ENCODE measurements at regions not wholly inside any gene's neighbourhood (a gene's known extent, or its start where the extent isn't known, plus 50 kb on each side); places are given as distances from the start of the nearest gene placed in this dataset.

DNA sequence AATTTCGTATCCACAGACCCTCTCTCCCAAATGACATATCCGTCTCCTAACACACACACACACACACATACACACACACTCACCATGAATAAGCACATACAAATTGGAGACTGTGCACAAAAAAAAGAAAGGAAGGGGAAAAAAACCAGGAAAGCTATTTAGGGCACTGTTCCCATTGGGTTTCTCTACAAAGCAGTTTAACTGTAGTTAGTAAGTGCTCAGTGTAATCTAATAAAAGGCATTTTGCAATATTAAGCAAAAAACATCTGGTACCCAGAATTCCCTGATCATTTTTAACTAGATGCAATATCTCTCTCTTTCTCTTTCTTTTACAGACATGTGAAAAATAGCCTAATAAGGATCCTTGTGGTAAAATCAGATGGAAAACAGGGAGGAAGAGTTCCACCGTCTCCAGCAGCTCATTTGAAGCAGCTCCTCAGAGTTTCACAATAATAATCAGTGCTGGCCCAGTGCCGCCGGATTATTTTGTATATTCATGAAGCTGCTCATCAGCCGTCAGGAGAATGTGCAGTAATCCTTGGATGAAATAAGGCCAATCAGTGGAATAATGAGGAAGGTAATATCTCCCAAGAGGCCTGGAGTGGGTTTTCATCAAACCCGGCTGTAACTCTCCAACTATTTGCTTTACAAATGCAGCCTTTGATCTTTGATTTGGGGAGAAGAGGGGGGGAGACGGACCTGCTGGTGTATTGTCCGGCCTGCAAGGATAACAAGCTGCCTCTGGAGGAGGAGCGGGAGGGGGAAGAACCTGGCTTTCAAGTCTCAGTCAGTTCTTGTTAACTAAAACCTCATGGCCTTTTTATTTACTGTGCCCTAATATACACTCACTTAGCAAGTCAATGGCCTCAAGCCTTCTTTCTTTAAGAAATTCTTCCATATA is 227.6 kb upstream of the SMIM21 start:
- no peak for DNase-seq

GRCh38 chr18:75654386-75654785 is 226.9 kb upstream of the SMIM21 start:
- DNase-seq, result no peak

DNA sequence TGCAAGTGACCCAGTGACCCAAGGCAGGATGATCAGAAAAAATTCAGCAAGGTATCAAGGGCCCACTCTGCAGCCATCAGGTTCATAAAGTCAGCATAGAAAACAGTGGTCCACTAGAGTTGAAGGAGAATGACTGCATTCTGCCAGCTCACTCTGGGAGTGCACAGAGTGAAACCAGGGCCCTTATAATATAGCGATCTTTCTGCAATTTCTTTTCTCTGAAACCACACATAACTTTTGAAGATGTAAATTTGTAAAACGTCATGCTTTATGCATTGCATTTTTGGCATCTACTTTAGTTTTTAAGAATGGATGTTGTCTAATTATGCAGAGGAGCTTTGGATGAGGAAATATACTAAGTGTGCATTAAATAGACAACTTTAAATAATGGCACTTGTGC is 225.0 kb upstream of the SMIM21 start:
- no peak for DNase-seq

DNA sequence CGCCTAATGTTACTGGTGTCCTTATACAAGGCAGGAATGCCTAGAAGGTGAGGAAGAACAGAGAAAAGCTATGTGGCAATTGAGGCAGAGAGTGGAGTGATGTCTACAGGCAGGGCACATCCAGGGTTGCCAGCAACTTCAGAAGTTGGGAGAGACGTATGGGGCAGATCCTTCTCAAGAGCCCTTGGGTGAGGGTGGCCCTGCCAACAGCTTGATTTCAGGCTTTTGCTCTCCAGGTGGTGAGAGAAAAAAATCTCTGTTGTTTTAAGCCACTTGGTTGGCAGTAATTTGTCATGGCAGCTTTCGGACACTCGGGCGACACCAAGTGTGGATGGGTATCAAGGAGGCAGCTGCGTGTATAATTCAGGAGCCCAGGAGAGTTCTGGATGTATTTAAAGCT is 217.4 kb upstream of the SMIM21 start:
- DNase-seq, result no peak

DNA sequence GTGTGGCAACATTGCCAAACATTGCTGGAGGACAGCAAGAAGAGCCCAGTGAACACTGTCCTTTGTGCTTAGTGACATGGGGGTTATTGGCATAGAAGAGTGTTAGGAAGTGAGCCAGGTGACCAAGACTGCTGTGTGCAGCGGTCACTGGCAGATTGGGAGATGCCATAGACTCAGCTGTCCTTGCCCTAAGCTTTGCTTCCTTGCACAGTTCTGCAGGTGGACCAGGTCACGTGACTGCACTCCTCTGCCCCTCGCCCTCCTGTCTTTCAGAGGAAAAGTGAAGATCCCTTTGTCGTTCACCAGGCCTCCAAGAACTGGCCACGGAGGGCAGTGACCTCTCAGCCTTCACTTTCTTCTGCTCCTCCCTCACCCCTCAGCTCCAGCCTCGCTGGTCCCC is 215.6 kb upstream of the SMIM21 start:
- DNase-seq, result no peak

GRCh38 chr18:75639472-75639831 is 211.9 kb upstream of the SMIM21 start:
- DNase-seq, result no peak

- DNase-seq, result no peak
Measured at GRCh38 chr18:75638776-75639471, 211.4 kb upstream of the SMIM21 start.

GRCh38 chr18:75638223-75638775 is 210.8 kb upstream of the SMIM21 start:
- no peak for DNase-seq

DNA sequence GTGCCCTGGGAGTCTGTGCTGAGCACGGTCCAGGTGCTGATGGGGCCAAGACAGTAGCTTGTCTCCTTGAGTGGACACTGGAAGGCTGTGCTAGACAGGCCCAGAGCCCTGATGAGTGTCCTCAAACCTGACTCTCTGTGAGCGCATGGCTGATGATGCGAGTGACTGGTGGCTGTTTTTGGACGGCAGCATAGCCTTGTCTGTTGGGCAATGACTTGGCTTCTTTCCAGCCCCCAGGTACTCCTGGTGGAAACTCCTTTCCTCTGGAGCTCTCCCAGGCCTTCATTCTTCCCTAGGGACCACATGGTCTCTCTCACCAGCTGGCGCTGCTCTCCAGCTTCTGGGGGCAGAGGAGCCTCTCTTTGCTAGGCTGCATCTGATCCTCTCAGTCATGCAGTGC is 207.6 kb upstream of the SMIM21 start:
- DNase-seq, result peak; percentile 90

GRCh38 chr18:75625966-75626365 is 198.5 kb upstream of the SMIM21 start:
- DNase-seq, result no peak

DNA sequence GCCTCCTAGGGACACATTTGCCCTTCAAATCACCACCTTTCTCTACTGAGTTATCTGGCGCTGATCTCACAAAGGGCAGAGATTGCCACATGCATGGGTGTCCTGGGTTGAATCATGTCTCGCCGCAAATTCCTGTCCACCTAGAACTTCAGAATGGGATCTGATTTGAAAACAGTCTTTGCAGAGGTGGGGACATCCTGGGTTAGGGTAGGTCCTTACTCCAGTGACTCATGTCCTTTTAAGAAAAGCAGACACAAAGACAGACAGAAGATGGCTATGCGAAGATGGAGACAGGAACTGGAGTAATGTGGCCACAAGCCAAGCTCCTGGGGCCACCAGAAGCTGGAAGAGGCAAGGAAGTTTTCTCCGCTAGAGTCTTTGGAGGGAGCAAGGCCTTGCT is 197.4 kb upstream of the SMIM21 start:
- DNase-seq, result no peak

DNA sequence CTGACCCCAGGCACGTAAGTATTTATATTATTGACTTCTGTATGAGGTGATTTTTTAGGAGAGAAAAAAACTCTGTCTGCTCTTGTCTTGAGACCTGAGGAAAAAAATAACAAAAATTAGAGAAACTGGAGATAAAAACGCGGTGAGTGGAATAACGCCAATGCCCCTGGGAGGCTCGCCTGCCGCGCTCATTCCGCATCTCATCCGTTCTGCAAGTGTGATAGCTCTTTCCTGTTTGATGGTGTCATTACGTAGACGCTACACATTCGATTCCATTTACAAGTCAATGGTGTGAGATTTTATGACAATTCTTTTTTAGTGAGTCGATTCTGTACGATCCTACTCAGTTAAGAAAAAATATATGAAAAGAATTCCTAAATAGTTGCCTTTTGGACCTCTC is 194.3 kb upstream of the SMIM21 start:
- no peak for DNase-seq

- DNase-seq, result no peak
Measured at GRCh38 chr18:75618146-75618545, 190.6 kb upstream of the SMIM21 start.

GRCh38 chr18:75612456-75612855 is 185.0 kb upstream of the SMIM21 start:
- no peak for DNase-seq

DNA sequence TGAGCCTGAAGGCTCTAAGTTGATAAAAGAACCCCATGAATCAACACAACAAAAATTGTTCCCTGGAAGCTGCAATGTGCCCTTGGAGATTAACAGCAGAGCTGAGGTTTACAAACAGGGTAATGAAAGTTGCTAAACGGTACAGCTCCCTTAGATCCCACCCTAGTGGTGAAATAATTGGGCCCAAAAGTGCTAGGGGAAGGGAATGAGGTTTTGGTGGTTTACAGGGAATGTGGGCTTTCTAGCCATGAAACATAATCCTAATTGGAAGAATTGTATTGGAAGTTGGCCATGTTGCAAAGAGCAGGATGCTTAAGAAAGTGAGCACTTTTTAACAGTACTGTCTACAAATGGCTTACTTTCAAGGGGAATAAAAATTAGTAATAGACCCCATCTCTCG is 180.2 kb upstream of the SMIM21 start:
- no peak for DNase-seq

- DNase-seq, result no peak
Measured at GRCh38 chr18:75592527-75592926, 165.0 kb upstream of the SMIM21 start.

DNA sequence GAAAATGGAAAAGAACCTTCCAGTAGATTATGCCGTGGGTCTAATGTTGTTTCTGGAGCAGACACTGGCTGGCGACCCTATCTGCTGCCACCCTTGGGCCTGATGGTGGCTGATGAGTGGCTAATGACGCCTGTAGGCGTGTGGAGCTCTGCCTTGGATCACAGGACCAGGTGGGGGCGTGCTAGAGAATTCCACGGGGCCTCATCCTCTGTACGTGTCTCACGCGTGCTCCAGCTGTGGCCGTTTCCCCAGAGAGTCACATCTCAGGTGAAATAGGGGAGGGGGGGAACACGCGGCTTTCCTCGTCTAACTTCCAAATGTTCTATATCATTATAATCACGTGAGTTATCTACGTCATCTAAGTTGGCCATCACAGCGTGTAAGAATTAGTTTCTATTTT is 160.9 kb upstream of the SMIM21 start:
- no peak for DNase-seq

DNA sequence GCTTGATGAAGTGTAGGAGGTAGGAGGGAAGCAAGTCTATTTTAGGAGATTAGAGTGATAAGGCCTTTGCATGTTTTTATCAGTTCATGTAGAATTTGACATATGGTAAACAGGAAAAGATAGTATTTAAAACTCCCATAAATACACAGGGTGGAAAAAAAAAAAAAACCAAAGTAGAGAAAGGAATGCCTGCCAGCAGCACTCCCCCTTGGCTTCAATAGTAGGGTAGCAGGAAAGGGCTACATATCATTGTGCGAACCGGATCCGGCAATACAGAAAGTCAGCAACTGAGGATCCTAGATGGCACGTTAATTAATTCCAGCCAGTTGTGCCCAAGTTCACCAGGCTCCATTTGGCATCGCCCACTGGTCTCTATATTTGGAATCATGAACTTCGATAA is 159.6 kb upstream of the SMIM21 start:
- DNase-seq, result no peak

DNA sequence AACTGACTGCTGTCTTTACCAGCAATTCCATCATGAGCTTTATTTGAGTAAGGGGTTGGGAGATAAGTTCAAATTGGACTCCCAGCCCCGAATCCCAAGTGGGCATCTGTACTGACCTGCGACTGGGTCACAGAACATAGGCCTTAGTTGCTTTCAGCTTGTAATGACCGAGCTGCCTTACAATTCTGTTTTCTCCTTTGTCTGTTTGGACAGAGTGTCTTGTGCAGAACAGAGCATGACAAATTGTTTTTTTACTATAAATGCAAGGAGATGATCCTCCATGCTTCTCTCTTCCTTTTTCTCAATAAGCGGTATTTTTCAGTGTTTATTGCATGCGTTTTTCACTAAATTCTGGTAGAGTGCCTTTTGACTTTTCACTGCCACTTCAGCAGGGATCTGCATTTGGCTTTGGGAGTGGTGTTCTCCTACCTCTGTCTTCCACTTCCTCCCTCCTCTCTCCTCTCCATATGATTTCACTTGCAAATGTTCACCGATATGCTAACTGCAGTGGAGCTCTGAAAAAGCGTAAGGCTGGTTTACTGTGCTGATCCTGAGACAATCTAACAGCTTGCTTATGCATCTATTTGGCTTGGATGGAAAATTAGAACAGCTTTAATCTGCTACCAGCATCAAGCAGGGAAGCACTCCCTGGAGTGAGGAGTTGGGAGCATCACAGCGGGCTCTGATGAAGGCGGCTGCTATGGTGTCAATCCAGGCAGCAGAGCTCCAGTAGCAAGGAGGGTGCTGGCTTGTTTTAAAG is 158.8 kb upstream of the SMIM21 start:
- DNase-seq, result no peak

DNA sequence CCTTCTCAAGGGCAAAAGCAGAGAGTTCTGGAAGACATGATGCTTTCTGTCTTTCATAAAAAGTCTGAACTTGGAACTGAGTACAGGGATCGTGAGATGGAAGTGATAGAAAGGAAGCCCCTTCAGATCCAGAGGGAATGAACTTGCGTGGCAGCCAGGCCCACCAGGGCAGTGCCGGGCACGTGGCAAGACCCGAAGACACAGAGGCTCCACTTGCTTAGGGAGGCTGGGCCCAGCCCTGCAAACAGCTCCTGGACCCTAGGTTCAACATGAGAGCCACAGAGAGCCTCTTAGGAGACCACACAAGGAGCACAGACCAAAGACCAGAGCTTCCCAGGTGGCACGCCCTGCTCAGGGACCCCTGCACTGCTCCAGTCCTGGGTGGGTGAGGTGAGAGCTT is 155.4 kb upstream of the SMIM21 start:
- DNase-seq, result no peak

DNA sequence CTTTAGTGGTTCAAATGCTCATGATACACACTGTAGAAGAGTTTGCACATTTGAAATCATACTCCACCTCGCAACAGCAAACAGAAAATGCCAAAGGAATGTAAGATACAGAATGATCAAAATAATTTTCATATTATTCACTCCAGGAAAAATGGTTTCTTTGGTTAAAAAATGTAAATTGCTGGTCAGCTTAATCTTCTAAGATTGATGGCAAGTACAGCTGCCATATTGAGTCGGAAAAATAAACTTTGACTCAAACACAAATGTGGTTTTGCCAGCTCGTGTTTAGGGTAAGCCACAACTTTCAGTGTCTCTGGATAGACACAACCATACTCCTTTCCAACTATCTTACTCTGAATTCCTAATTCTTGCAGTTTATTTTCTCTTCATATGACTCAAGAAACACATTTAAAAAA is 154.9 kb upstream of the SMIM21 start:
- no peak for DNase-seq

DNA sequence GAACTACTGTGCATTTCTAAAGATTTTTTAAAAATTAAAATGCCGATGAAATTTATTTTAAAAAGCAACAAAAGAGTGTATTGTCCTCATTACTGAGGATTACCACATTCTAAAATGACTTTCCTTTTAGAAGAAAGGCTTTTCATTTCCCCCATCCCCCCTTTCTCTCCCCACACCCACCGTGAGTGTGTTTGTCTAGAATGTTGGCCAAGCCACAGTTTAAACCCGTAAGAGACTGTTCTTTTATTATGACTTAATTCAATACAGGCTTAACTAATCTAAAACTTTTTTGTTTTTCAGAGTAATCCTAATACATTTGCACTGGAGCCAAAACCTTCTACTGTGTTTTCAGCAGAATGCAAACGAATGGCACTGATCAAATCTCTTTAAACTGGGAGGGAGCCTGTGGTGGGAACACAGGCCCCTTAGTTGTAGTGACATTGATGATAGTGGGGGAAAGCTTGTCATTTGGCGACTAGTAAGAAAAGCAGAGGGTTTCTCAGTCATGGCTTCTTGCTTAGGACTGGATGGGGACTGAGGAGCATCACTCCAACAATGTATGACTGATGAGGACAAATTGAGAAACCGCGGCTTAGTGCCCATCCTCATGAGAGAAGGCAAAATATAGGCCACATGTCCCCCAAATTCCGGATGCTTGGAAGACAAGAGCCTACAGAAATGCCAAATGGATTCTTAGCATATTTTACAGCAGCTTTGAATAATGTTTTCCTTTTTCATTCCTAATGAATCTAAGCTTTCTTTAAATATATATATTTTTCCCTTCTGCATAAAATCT is 154.0 kb upstream of the SMIM21 start:
- no peak for DNase-seq

GRCh38 chr18:75574187-75574586 is 146.7 kb upstream of the SMIM21 start:
- DNase-seq, result no peak
